SK-N-SH (cell line): ENCODE measurements at regions not wholly inside any gene's neighbourhood (a gene's known extent, or its start where the extent isn't known, plus 50 kb on each side); places are given as distances from the start of the nearest gene placed in this dataset.

Source experiments
- CTCF ChIA-PET: fragments of 300-600, 350-600 bp; formaldehyde crosslinking; extraction: SDS; loops from one replicate; lab custom pipeline; 2021; lab: Yijun Ruan, JAX
- POLR2A ChIA-PET: fragments of 350-600 bp; sonication (Branson Sonifier 250); formaldehyde crosslinking; extraction: SDS; loops from one replicate; lab custom pipeline; 2020; ENCODE audit warnings: antibody characterized with exemption, inconsistent platforms; lab: Yijun Ruan, JAX
- DNase-seq: peaks from one replicate; pipeline ENCODE4 v3.0.0; 2012
- H2AFZ ChIP-seq: fragments of 200-600 bp; sonication (generic); 2 replicates; pipeline ENCODE4 v1.8.1; 2016; ENCODE audit warnings: antibody characterized with exemption, mild to moderate bottlenecking, low read depth
- H3F3A ChIP-seq: fragments of 200-600 bp; sonication (generic); replicated peaks from 2 replicates; pipeline ENCODE3; 2016; ENCODE audit warnings: antibody characterized with exemption, mild to moderate bottlenecking; ENCODE audit not compliant: insufficient read depth
- H3K27ac ChIP-seq, 2 experiments: fragments of 200-500 bp in 1 of 2; fragments of 200-600 bp in 1 of 2; sonication (Bioruptor generic) in 1 of 2; sonication (generic), shearing (Covaris generic) in 1 of 2; 2 replicates each; pipeline versions ENCODE4 v1.5.1 to v1.6.1; 2014 to 2016; ENCODE audit warnings: low read depth in 2 of 2, inconsistent platforms in 1 of 2, low read length in 1 of 2, mild to moderate bottlenecking in 1 of 2, mixed read lengths in 1 of 2
- H3K27me3 ChIP-seq: fragments of 200-600 bp; sonication (generic), shearing (Covaris generic); 2 replicates; pipeline ENCODE4 v1.6.1; 2016; ENCODE audit warnings: mixed run types; ENCODE audit not compliant: insufficient read depth
- H3K36me3 ChIP-seq, 2 experiments: fragments of 200-500 bp in 1 of 2; fragments of 200-600 bp in 1 of 2; sonication (Bioruptor generic) in 1 of 2; sonication (generic) in 1 of 2; replicated peaks in 1 of 2; 2 replicates each; pipeline versions ENCODE3 to v1.5.1; 2014 to 2016; ENCODE audit warnings: low read length in 1 of 2, mild to moderate bottlenecking in 1 of 2; ENCODE audit not compliant: insufficient read depth in 2 of 2, control insufficient read depth in 1 of 2
- H3K4me1 ChIP-seq, 2 experiments: fragments of 200-500 bp in 1 of 2; fragments of 200-600 bp in 1 of 2; sonication (Bioruptor generic) in 1 of 2; sonication (generic), shearing (Covaris generic) in 1 of 2; 2 replicates each; pipeline versions ENCODE4 v1.5.1 to v1.6.1; 2014 to 2016; ENCODE audit warnings: low read depth in 1 of 2, low read length in 1 of 2, mixed run types in 1 of 2; ENCODE audit not compliant: insufficient read depth in 2 of 2, control insufficient read depth in 1 of 2
- H3K4me2 ChIP-seq: fragments of 200-600 bp; sonication (generic), shearing (Covaris generic); 2 replicates; pipeline ENCODE4 v1.6.1; 2017; ENCODE audit warnings: mixed run types
- H3K4me3 ChIP-seq, 2 experiments: fragments of 200-500 bp in 1 of 2; fragments of 200-600 bp in 1 of 2; sonication (Bioruptor generic) in 1 of 2; sonication (generic), shearing (Covaris generic) in 1 of 2; 2 replicates each; pipeline versions ENCODE4 v1.5.1 to v1.8.1; 2014 to 2016; ENCODE audit warnings: low read depth in 2 of 2, inconsistent platforms in 1 of 2, low read length in 1 of 2, mild to moderate bottlenecking in 1 of 2, mixed read lengths in 1 of 2, moderate library complexity in 1 of 2
- H3K79me2 ChIP-seq: fragments of 200-600 bp; sonication (generic); 2 replicates; pipeline ENCODE4 v1.8.1; 2017; ENCODE audit warnings: mild to moderate bottlenecking; ENCODE audit not compliant: insufficient read depth
- H3K9ac ChIP-seq: fragments of 200-600 bp; sonication (generic); 2 replicates; pipeline ENCODE4 v1.6.1; 2017; ENCODE audit warnings: mixed run types
- H3K9me2 ChIP-seq: fragments of 200-600 bp; sonication (generic); 2 replicates; pipeline ENCODE4 v1.6.1; 2017; ENCODE audit warnings: mixed run types
- H3K9me3 ChIP-seq: fragments of 200-600 bp; sonication (generic); 2 replicates; pipeline ENCODE4 v1.6.1; 2017; ENCODE audit warnings: mixed run types, mild to moderate bottlenecking, moderate library complexity
- H4K20me1 ChIP-seq: fragments of 200-600 bp; sonication (generic); 2 replicates; pipeline ENCODE4 v1.6.1; 2017; ENCODE audit warnings: mild to moderate bottlenecking, mixed run types; ENCODE audit not compliant: insufficient read depth
- FOXJ3 ChIP-seq: sonication (generic); formaldehyde crosslinking; IDR thresholded peaks from 2 replicates; pipeline ENCODE4 v1.5.1; 2020; ENCODE audit warnings: mild to moderate bottlenecking, missing genetic modification reagents
- MXI1 ChIP-seq: IDR thresholded peaks from 2 replicates; pipeline ENCODE4 v1.6.1; 2012; ENCODE audit warnings: mild to moderate bottlenecking, low read depth, low read length, improper control_type of control experiment
- NFIC ChIP-seq: IDR thresholded peaks from 2 replicates; pipeline ENCODE4 v1.4.0; 2012; ENCODE audit warnings: borderline replicate concordance
- NRF1 ChIP-seq: IDR thresholded peaks from 2 replicates; pipeline ENCODE4 v1.6.1; 2012; ENCODE audit warnings: low read depth, mild to moderate bottlenecking, low read length
- RAD21 ChIP-seq: IDR thresholded peaks from 2 replicates; pipeline ENCODE4 v1.6.1; 2012; ENCODE audit warnings: mild to moderate bottlenecking, low read length
- TAF1 ChIP-seq: IDR thresholded peaks from 2 replicates; pipeline ENCODE4 v1.6.1; 2012; ENCODE audit warnings: low read depth, mild to moderate bottlenecking, low read length, moderate library complexity, borderline replicate concordance
- TCF12 ChIP-seq: IDR thresholded peaks from 2 replicates; pipeline ENCODE4 v1.4.0; 2012
- WGBS: methylation state at CpG from one replicate; pipeline ENCODE4 v1.1.6; 2017; ENCODE audit warnings: low lambda C conversion rate; 5-methylcytosine and 5-hydroxymethylcytosine counted together
- TF ChIP-seq, protein P1 (sequence below): IDR thresholded peaks from 2 replicates; pipeline ENCODE4 v1.4.0; 2012; ENCODE audit warnings: low read depth, borderline replicate concordance
- TF ChIP-seq, protein P2 (sequence below): fragments of 150-350 bp; IDR thresholded peaks from 2 replicates; pipeline ENCODE4 v1.6.1; 2016; ENCODE audit warnings: mild to moderate bottlenecking, low read depth, low read length
- TF ChIP-seq, protein P3 (sequence below): fragments of 150-350 bp; IDR thresholded peaks from 2 replicates; pipeline ENCODE4 v1.6.1; 2017; ENCODE audit warnings: antibody characterized with exemption, low read length, low read depth, borderline replicate concordance

DNA sequence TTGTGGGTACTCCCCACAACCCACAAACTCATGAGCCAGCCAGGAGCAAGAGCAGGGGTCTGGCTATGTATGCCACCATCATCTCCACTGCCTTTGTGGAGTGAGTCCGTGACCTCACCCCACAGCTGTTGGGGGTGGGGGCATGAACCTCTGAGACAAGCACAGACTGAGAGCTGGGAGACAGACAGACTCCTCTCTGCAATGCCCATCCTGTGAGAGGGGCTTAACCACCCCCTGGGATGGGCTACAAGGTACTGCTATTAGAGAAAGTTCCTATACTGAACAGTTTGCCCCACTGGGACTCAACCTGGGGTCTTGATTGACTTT, 84.5 kb downstream of the PITPNM2 start:
- Histone ChIP-seq H3K4me2 (no peak overlapping the region), H3K9me2 (no peaks in the 10 kb centered on the region), H4K20me1 (no peaks in the 10 kb centered on the region), H3K36me3 (no peaks in the 10 kb centered on the region), H3K79me2 (no peaks in the 10 kb centered on the region), H3K9ac (no peak overlapping the region), H3K9me3 (no peaks in the 10 kb centered on the region), H3K4me1 (peaks cover 15 to 33% of the 10 kb centered on the region in 2 experiments; a peak in 3 of 4 replicates), H3K27me3 (no peaks in the 10 kb centered on the region), H3K4me3 (no peak overlapping the region), H3F3A (no peaks in the 10 kb centered on the region), H3K27ac (no peak overlapping the region), H2AFZ (no peak overlapping the region)
- POLR2A ChIA-PET = no interaction called here
- TF ChIP-seq TAF1 = no peak
- TF ChIP-seq, protein P1, sequence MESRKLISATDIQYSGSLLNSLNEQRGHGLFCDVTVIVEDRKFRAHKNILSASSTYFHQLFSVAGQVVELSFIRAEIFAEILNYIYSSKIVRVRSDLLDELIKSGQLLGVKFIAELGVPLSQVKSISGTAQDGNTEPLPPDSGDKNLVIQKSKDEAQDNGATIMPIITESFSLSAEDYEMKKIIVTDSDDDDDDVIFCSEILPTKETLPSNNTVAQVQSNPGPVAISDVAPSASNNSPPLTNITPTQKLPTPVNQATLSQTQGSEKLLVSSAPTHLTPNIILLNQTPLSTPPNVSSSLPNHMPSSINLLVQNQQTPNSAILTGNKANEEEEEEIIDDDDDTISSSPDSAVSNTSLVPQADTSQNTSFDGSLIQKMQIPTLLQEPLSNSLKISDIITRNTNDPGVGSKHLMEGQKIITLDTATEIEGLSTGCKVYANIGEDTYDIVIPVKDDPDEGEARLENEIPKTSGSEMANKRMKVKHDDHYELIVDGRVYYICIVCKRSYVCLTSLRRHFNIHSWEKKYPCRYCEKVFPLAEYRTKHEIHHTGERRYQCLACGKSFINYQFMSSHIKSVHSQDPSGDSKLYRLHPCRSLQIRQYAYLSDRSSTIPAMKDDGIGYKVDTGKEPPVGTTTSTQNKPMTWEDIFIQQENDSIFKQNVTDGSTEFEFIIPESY = no peak
- TF ChIP-seq NRF1 = no peak
- TF ChIP-seq, protein P2, sequence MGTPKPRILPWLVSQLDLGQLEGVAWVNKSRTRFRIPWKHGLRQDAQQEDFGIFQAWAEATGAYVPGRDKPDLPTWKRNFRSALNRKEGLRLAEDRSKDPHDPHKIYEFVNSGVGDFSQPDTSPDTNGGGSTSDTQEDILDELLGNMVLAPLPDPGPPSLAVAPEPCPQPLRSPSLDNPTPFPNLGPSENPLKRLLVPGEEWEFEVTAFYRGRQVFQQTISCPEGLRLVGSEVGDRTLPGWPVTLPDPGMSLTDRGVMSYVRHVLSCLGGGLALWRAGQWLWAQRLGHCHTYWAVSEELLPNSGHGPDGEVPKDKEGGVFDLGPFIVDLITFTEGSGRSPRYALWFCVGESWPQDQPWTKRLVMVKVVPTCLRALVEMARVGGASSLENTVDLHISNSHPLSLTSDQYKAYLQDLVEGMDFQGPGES = no peak
- no CpG with 5 or more reads among the region's 1 CpG for WGBS
- DNase-seq = no peak
- CTCF ChIA-PET = interaction anchor here (3.6 kb wide), 1 partner anchor 23 kb away, joined by 18 read pairs; no protein-coding TSS in a partner anchor

DNA sequence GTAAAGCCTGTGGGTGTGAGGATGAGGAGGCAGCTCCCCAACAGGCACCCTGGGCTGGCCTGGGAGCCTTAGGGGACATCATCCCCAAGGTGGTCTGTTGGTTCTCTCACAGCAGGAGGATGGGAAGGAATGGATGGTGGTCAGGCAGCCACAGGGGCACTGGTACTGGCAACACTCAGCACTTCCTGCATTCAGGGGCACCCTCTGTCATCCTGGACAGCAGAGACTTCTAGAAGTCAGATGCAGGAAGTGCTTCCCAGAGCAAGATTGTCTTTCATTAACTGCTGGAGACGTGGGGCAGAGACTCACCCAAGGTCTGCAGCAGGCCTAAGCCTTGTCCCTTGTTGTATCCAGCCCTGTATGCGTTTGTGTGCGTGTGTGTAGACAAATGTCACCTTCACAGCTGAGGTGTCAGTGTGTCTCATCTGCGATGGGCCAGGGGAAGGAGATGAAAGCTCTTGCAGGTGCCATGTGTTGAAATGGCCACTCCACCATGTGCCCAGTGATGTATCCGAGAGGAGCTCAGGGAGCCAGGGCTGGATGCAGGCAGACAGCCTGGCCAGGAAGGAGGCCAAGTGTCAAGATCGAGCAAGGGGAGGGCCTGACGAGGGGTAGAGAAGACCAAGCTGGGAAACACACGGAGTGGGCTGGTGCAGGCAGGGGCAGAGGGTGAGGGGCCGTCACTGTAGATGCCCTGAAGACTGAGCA, 85.1 kb downstream of the PITPNM2 start:
- CTCF ChIA-PET = interaction anchor here (3.6 kb wide), 1 partner anchor 23 kb away, joined by 18 read pairs; no protein-coding TSS in a partner anchor
- peaks cover 15 to 30% of the 10 kb centered on the region in 2 experiments; a peak in 3 of 4 replicates for H3K4me1 ChIP-seq
- DNase-seq = no peak

More for the DNA sequence above, 85.1 kb downstream of the PITPNM2 start:
- H3K9me2 ChIP-seq = no peaks in the 10 kb centered on the region
- no peak overlapping the region for H3K4me2 ChIP-seq
- WGBS = 92% methylated on average over 9 of the region's 9 CpGs
- H3K9me3 ChIP-seq = no peaks in the 10 kb centered on the region
- no peak overlapping the region for H3K9ac ChIP-seq
- no peaks in the 10 kb centered on the region for H3F3A ChIP-seq
- TF ChIP-seq MXI1 (no peak), TCF12 (no peak), RAD21 (no peak), FOXJ3 (CRISPR knock-in tag) (no peak), NFIC (no peak)
- TF ChIP-seq, protein P3, sequence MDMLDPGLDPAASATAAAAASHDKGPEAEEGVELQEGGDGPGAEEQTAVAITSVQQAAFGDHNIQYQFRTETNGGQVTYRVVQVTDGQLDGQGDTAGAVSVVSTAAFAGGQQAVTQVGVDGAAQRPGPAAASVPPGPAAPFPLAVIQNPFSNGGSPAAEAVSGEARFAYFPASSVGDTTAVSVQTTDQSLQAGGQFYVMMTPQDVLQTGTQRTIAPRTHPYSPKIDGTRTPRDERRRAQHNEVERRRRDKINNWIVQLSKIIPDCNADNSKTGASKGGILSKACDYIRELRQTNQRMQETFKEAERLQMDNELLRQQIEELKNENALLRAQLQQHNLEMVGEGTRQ = no peak
- POLR2A ChIA-PET = no interaction called here
- no peaks in the 10 kb centered on the region for H3K27me3 ChIP-seq
- H3K36me3 ChIP-seq = no peaks in the 10 kb centered on the region
- H3K4me3 ChIP-seq = no peak overlapping the region
- no peaks in the 10 kb centered on the region for H4K20me1 ChIP-seq
- no peaks in the 10 kb centered on the region for H3K79me2 ChIP-seq
- no peak overlapping the region for H2AFZ ChIP-seq
- H3K27ac ChIP-seq = no peak overlapping the region
